Mammary epithelial cell (primary cell): ENCODE measurements at regions not wholly inside any gene's neighbourhood (a gene's known extent, or its start where the extent isn't known, plus 50 kb on each side); places are given as distances from the start of the nearest gene placed in this dataset.
"Not testable (repeated sequence)": the region's sequence is repeated elsewhere in the genome, so short reads cannot be mapped to it uniquely, and the experiment has no call there.

ENCODE experiments used
- EZH2 ChIP-seq: IDR thresholded peaks from 2 replicates; pipeline ENCODE4 v1.6.1; 2012; ENCODE audit warnings: low read length, inconsistent platforms, borderline replicate concordance
- TF ChIP-seq, protein P1 (sequence below), 2 donors: IDR thresholded peaks in 1 of 2; conservative IDR thresholded peaks in 1 of 2; 2 replicates each; pipeline ENCODE4 v1.5.1; 2011 to 2012; ENCODE audit warnings: inconsistent platforms in 2 of 2, low read length in 2 of 2, mild to moderate bottlenecking in 2 of 2, control low read depth in 1 of 2, low read depth in 1 of 2; ENCODE audit not compliant: insufficient read depth in 1 of 2; ENCODE audit errors: extremely low read depth in 1 of 2

DNA sequence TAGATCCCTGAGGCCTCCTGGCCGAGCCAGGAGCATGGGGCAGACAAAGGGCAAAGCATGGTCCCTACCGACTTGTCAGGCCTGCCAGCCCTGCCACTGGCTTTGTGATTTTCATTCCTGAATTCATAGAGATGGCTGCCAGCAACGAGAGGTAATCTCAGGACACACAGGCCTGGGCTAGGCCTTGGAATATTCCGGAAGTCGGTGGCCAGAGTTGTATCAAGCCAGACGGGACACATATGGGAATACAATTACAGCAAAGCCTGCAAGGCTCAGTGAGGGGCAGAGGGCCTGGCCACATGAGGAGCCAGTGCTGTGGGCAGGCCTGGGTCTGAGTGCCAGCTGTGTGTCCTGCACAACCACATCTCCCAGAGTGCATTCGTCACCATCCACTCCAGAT is 72.4 kb upstream of the PLGLB2 start:
- TF ChIP-seq, protein P1, sequence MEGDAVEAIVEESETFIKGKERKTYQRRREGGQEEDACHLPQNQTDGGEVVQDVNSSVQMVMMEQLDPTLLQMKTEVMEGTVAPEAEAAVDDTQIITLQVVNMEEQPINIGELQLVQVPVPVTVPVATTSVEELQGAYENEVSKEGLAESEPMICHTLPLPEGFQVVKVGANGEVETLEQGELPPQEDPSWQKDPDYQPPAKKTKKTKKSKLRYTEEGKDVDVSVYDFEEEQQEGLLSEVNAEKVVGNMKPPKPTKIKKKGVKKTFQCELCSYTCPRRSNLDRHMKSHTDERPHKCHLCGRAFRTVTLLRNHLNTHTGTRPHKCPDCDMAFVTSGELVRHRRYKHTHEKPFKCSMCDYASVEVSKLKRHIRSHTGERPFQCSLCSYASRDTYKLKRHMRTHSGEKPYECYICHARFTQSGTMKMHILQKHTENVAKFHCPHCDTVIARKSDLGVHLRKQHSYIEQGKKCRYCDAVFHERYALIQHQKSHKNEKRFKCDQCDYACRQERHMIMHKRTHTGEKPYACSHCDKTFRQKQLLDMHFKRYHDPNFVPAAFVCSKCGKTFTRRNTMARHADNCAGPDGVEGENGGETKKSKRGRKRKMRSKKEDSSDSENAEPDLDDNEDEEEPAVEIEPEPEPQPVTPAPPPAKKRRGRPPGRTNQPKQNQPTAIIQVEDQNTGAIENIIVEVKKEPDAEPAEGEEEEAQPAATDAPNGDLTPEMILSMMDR (conservative IDR thresholded peaks at IDR 0.05 in 1 of 2, IDR thresholded peaks at IDR 0.05 in 1 of 2; ENCODE audit: extremely low read depth in 1 of 2, insufficient read depth in 1 of 2, low read depth in 1 of 2, low read length in 2 of 2), result not testable (repeated sequence)
- TF ChIP-seq EZH2, result not testable (repeated sequence)
